Retina (tissue), 1 donor: ENCODE measurements at regions not wholly inside any gene's neighbourhood (a gene's known extent, or its start where the extent isn't known, plus 50 kb on each side); places are given as distances from the start of the nearest gene placed in this dataset.

Experiments used
- DNase-seq: peaks from one replicate; pipeline ENCODE4 v3.0.0-alpha.2; 2016

- no peak for DNase-seq
Measured at GRCh38 chr3:182708810-182709209, 84.5 kb upstream of the ATP11B start.

- DNase-seq: no peak
Measured at GRCh38 chr3:182709306-182709705, 84.0 kb upstream of the ATP11B start.

- no peak for DNase-seq
Measured at GRCh38 chr3:182710557-182711157, 82.6 kb upstream of the ATP11B start.

GRCh38 chr3:182711261-182711683 lies 82.0 kb upstream of the ATP11B start:
- DNase-seq: no peak

- DNase-seq: no peak
Measured at GRCh38 chr3:182711853-182712252, 81.5 kb upstream of the ATP11B start.

- no peak for DNase-seq
Measured at GRCh38 chr3:182713111-182713510, 80.2 kb upstream of the ATP11B start.

GRCh38 chr3:182713743-182714517 lies 79.4 kb upstream of the ATP11B start:
- peak; percentile 35 for DNase-seq

GRCh38 chr3:182715006-182715405 lies 78.3 kb upstream of the ATP11B start:
- DNase-seq: no peak

- DNase-seq: no peak
Measured at GRCh38 chr3:182716114-182716688, 77.1 kb upstream of the ATP11B start.

GRCh38 chr3:182717216-182717615 lies 76.1 kb upstream of the ATP11B start:
- no peak for DNase-seq

GRCh38 chr3:182722907-182723306 lies 70.4 kb upstream of the ATP11B start:
- DNase-seq: no peak

- DNase-seq: no peak
Measured at GRCh38 chr3:182723596-182723995, 69.7 kb upstream of the ATP11B start.

GRCh38 chr3:182725372-182726251 lies 67.7 kb upstream of the ATP11B start:
- peak; percentile 75 for DNase-seq

- peak; percentile 61 for DNase-seq
Measured at GRCh38 chr3:182726258-182727142, 66.8 kb upstream of the ATP11B start.

GRCh38 chr3:182728238-182728637 lies 65.1 kb upstream of the ATP11B start:
- no peak for DNase-seq

GRCh38 chr3:182729903-182730674 lies 63.2 kb upstream of the ATP11B start:
- DNase-seq: no peak

GRCh38 chr3:182730675-182731042 lies 62.6 kb upstream of the ATP11B start:
- DNase-seq: no peak

GRCh38 chr3:182731764-182732163 lies 61.5 kb upstream of the ATP11B start:
- DNase-seq: no peak

- no peak for DNase-seq
Measured at GRCh38 chr3:182732232-182733015, 60.9 kb upstream of the ATP11B start.

- no peak for DNase-seq
Measured at GRCh38 chr3:182735672-182736071, 57.6 kb upstream of the ATP11B start.

GRCh38 chr3:182737825-182738224 lies 55.5 kb upstream of the ATP11B start:
- DNase-seq: no peak
